ENCODE measurements at regions not wholly inside any gene's neighbourhood (a gene's known extent, or its start where the extent isn't known, plus 50 kb on each side); places are given as distances from the start of the nearest gene placed in this dataset.

GRCh38 chr9:81088341-81088740 is 601.0 kb downstream of the TLE1 start:
- no peak for TF ChIP-seq CTCF (IDR thresholded peaks at IDR 0.05)
- TF ChIP-seq POLR2A (IDR thresholded peaks at IDR 0.05) = no peak
